ENCODE measurements at regions not wholly inside any gene's neighbourhood (a gene's known extent, or its start where the extent isn't known, plus 50 kb on each side); places are given as distances from the start of the nearest gene placed in this dataset.

- no peak for TF ChIP-seq CTCF (IDR thresholded peaks at IDR 0.05; ENCODE audit: low read depth, low read length)
- DNase-seq (ENCODE audit: low read depth, low spot score) = no peak
- ChIA-PET CTCF (no interaction called here), POLR2A (no interaction called here)
- Histone ChIP-seq H3K27me3 (ENCODE audit: control insufficient read depth, insufficient read depth, low read length) (no peaks in the 10 kb centered on the region), H3K9me3 (ENCODE audit: control insufficient read depth, insufficient read depth, low read length) (peaks cover 4% of the 10 kb centered on the region), H3K4me3 (ENCODE audit: low read depth, low read length) (no peak overlapping the region), H3K27ac (ENCODE audit: low read depth, low read length) (no peak overlapping the region)
These were observed 534.4 kb upstream of the EPHA5 start for GRCh38 chr4:66204534-66205247.

DNA sequence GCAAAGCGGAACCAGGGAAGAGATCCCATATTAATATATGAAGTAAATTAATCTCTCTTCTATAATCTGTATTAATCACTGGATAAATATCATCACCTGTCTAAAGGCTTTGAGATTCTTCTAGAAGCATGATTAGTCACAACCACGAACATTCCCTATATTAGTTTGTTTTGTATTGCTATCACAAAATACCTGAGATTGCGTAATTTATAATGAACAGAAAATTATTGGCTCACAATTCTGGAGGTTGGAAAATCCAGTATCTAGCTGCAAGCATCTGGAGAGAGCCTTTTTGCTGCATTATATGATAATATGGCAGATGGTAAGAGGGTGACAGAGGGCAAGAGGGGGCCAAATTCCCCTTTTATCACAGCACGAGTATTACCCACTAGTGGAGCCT lies 532.6 kb upstream of the EPHA5 start:
- TF ChIP-seq CTCF (IDR thresholded peaks at IDR 0.05; ENCODE audit: low read depth, low read length) = no peak
- DNase-seq (ENCODE audit: low read depth, low spot score) = no peak

DNA sequence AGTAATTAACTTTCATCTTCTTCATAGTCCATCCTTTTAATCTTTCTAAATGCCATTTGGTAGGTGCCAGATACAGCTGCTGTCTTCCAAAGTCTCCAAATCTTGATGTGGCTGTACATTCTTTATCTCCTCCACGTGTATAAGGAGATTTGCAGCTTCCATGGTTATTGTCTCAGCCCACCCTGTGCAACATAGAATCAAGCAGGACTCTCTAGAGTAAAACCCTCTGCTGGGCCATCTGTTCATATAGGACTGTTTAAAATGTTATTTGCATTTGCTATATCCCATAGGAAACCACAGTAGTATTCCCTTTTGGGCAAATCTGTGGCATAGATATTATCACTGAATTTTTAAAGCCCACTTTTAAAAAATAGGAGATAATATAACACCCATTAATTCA lies 527.2 kb upstream of the EPHA5 start:
- no peak overlapping the region for H3K27ac ChIP-seq (ENCODE audit: low read depth, low read length)
- TF ChIP-seq CTCF (IDR thresholded peaks at IDR 0.05; ENCODE audit: low read depth, low read length) = no peak
- CTCF ChIA-PET = no interaction called here
- H3K4me3 ChIP-seq (ENCODE audit: low read depth, low read length) = no peak overlapping the region
- POLR2A ChIA-PET = no interaction called here
- no peaks in the 10 kb centered on the region for H3K9me3 ChIP-seq (ENCODE audit: control insufficient read depth, insufficient read depth, low read length)
- no peak for DNase-seq (ENCODE audit: low read depth, low spot score)
- H3K27me3 ChIP-seq (ENCODE audit: control insufficient read depth, insufficient read depth, low read length) = no peaks in the 10 kb centered on the region

More for the DNA sequence above, 532.6 kb upstream of the EPHA5 start:
- Histone ChIP-seq H3K27me3 (ENCODE audit: control insufficient read depth, insufficient read depth, low read length) (no peaks in the 10 kb centered on the region), H3K27ac (ENCODE audit: low read depth, low read length) (no peak overlapping the region), H3K4me3 (ENCODE audit: low read depth, low read length) (no peak overlapping the region), H3K9me3 (ENCODE audit: control insufficient read depth, insufficient read depth, low read length) (peaks cover 4% of the 10 kb centered on the region)
- ChIA-PET POLR2A (no interaction called here), CTCF (no interaction called here)

DNA sequence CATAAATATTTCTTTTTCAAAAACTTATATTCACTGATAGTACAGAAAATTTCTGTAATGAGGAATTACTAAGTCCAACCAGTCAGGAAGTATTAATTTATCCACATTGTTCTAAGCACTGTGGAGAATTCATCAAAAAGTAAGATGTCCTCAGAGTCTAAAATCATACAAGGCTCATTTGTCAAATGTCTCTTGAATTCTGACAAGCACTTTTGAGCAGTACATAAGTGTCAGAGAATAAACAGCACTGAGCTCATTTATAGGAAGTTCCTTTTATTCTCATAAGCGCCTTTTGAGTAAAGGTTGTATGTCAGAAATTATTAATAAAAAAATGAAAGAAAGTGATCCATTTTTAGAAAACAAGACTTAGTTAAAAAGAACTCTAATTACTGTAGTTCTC lies 523.2 kb upstream of the EPHA5 start:
- POLR2A ChIA-PET = no interaction called here
- DNase-seq (ENCODE audit: low read depth, low spot score) = no peak
- CTCF ChIA-PET = no interaction called here
- Histone ChIP-seq H3K4me3 (ENCODE audit: low read depth, low read length) (no peak overlapping the region), H3K27me3 (ENCODE audit: control insufficient read depth, insufficient read depth, low read length) (no peaks in the 10 kb centered on the region), H3K27ac (ENCODE audit: low read depth, low read length) (no peak overlapping the region), H3K9me3 (ENCODE audit: control insufficient read depth, insufficient read depth, low read length) (no peaks in the 10 kb centered on the region)
- no peak for TF ChIP-seq CTCF (IDR thresholded peaks at IDR 0.05; ENCODE audit: low read depth, low read length)

GRCh38 chr4:66187175-66187720 lies 517.0 kb upstream of the EPHA5 start:
- H3K4me3 ChIP-seq (ENCODE audit: low read depth, low read length) = no peak overlapping the region
- ChIA-PET CTCF (no interaction called here), POLR2A (no interaction called here)
- no peak for DNase-seq (ENCODE audit: low read depth, low spot score)
- no peaks in the 10 kb centered on the region for H3K27me3 ChIP-seq (ENCODE audit: control insufficient read depth, insufficient read depth, low read length)
- H3K9me3 ChIP-seq (ENCODE audit: control insufficient read depth, insufficient read depth, low read length) = peaks cover 14% of the 10 kb centered on the region
- no peak overlapping the region for H3K27ac ChIP-seq (ENCODE audit: low read depth, low read length)
- no peak for TF ChIP-seq CTCF (IDR thresholded peaks at IDR 0.05; ENCODE audit: low read depth, low read length)

All from AG04450 (cell line).